CD1c-positive myeloid dendritic cell (primary cell): ENCODE measurements at regions not wholly inside any gene's neighbourhood (a gene's known extent, or its start where the extent isn't known, plus 50 kb on each side); places are given as distances from the start of the nearest gene placed in this dataset.
"Not testable (repeated sequence)": the region's sequence is repeated elsewhere in the genome, so short reads cannot be mapped to it uniquely, and the experiment has no call there.

ENCODE experiments used
- DNase-seq: peaks from one replicate; pipeline ENCODE4 v3.0.0-alpha.2; 2016; ENCODE audit errors: extremely low spot score

GRCh38 chr1:146281522-146281921 lies 52.7 kb upstream of the NOTCH2NLA start:
- DNase-seq: not testable (repeated sequence)

DNA sequence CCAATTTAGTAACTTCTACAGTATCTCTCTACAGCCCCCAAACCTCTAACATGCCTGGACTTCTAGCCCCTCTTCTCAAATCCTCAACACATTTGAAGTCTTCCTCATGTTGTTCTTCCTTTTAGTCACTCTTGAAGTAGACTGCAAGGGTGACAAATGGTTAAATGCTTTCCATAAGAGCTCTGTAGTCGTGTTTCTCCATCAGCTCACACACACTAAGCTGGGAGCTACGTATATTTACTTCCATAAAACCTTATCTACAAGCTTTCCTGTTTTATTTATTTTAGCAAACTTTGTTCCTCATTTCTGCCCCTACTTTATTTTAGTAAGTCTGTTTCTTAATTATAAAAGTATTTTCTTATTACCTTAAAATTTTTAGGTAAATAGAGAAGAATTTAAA lies 49.9 kb upstream of the NOTCH2NLA start:
- DNase-seq: not testable (repeated sequence)
